SW 1271 (cell line): ENCODE measurements at regions not wholly inside any gene's neighbourhood (a gene's known extent, or its start where the extent isn't known, plus 50 kb on each side); places are given as distances from the start of the nearest gene placed in this dataset.
"Not testable (repeated sequence)": the region's sequence is repeated elsewhere in the genome, so short reads cannot be mapped to it uniquely, and the experiment has no call there.

ENCODE experiments used
- DNase-seq, 2 experiments: peaks; one replicate each; lab custom pipeline; 2025; lab: John Stamatoyannopoulos, UW

GRCh38 chr2:150107170-150107569, 380.3 kb downstream of the RND3 start:
- DNase-seq = no peak

- no peak for DNase-seq
Observed at GRCh38 chr2:150101947-150102346, 385.5 kb downstream of the RND3 start.

- DNase-seq = no peak
Observed at GRCh38 chr2:150100834-150101233, 386.6 kb downstream of the RND3 start.

- DNase-seq = no peak
Observed at GRCh38 chr2:150100336-150100735, 387.1 kb downstream of the RND3 start.

GRCh38 chr2:150099805-150100204, 387.7 kb downstream of the RND3 start:
- no peak for DNase-seq

- DNase-seq = peak in 1 of 2 experiments; percentile 4
Observed at GRCh38 chr2:150097901-150098531, 389.5 kb downstream of the RND3 start.

GRCh38 chr2:150097402-150097801, 390.1 kb downstream of the RND3 start:
- DNase-seq = no peak

GRCh38 chr2:150095361-150096095, 391.9 kb downstream of the RND3 start:
- no peak for DNase-seq

- no peak for DNase-seq
Observed at GRCh38 chr2:150091846-150092245, 395.6 kb downstream of the RND3 start.

- no peak for DNase-seq
Observed at GRCh38 chr2:150090031-150090430, 397.4 kb downstream of the RND3 start.

- no peak for DNase-seq
Observed at GRCh38 chr2:150088538-150088937, 398.9 kb downstream of the RND3 start.

GRCh38 chr2:150085478-150085877, 402.0 kb downstream of the RND3 start:
- no peak for DNase-seq

- no peak for DNase-seq
Observed at GRCh38 chr2:150081775-150082481, 405.5 kb downstream of the RND3 start.

- DNase-seq = no peak
Observed at GRCh38 chr2:150076281-150076680, 411.2 kb downstream of the RND3 start.

GRCh38 chr2:150075831-150076230, 411.6 kb downstream of the RND3 start:
- no peak for DNase-seq

- DNase-seq = no peak
Observed at GRCh38 chr2:150066490-150066889, 421.0 kb downstream of the RND3 start.

GRCh38 chr2:150063931-150064548, 423.4 kb downstream of the RND3 start:
- no peak for DNase-seq

GRCh38 chr2:150063432-150063889, 424.0 kb downstream of the RND3 start:
- no peak for DNase-seq

GRCh38 chr2:150062416-150062815, 425.1 kb downstream of the RND3 start:
- DNase-seq = no peak

- DNase-seq = no peak
Observed at GRCh38 chr2:150060341-150060740, 427.1 kb downstream of the RND3 start.

- DNase-seq = not testable (repeated sequence)
Observed at GRCh38 chr2:150059676-150060075, 427.8 kb downstream of the RND3 start.

GRCh38 chr2:150052457-150052856, 435.0 kb downstream of the RND3 start:
- no peak for DNase-seq

- DNase-seq = no peak
Observed at GRCh38 chr2:150051004-150051403, 436.5 kb downstream of the RND3 start.
